ENCODE measurements at regions not wholly inside any gene's neighbourhood (a gene's known extent, or its start where the extent isn't known, plus 50 kb on each side); places are given as distances from the start of the nearest gene placed in this dataset.

DNA sequence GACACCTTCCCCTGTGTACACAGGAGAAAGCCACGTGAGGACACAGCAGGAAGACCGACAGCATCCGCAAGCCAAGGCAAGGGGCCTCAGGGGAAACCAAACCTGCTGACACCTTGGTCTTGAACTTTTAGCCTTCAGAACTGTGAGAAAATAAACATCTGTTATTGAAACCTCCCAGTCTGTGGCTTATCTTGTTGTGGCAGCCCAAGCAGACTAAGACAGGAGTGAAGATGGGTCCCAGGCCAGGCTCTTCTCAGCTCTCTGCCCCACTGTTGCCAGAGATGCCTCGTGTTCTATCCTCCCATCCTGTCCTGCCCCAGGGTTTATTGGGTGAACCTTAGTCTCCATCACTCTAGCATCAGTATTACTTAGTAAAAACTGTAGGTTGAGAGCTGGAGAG, 236.3 kb downstream of the MATN1 start:
- H3K4me3 ChIP-seq = no peak overlapping the region
- H3K27ac ChIP-seq (replicated peaks in 1 of 4) = no peak overlapping the region
- intact Hi-C loops (cut with DNase I) = no loop called here
- H3K9me3 ChIP-seq = peaks cover 0 to 16% (median 14%) of the 10 kb centered on the region in 4 donors
- TF ChIP-seq POLR2AphosphoS5 (IDR thresholded peaks at IDR 0.05) (no peak), POLR2A (IDR thresholded peaks at IDR 0.05; ENCODE audit: low read depth) (no peak), EP300 (IDR thresholded peaks at IDR 0.05) (no peak)
- TF ChIP-seq, protein P1, sequence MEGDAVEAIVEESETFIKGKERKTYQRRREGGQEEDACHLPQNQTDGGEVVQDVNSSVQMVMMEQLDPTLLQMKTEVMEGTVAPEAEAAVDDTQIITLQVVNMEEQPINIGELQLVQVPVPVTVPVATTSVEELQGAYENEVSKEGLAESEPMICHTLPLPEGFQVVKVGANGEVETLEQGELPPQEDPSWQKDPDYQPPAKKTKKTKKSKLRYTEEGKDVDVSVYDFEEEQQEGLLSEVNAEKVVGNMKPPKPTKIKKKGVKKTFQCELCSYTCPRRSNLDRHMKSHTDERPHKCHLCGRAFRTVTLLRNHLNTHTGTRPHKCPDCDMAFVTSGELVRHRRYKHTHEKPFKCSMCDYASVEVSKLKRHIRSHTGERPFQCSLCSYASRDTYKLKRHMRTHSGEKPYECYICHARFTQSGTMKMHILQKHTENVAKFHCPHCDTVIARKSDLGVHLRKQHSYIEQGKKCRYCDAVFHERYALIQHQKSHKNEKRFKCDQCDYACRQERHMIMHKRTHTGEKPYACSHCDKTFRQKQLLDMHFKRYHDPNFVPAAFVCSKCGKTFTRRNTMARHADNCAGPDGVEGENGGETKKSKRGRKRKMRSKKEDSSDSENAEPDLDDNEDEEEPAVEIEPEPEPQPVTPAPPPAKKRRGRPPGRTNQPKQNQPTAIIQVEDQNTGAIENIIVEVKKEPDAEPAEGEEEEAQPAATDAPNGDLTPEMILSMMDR (IDR thresholded peaks at IDR 0.05) = no peak
- WGBS = 32% methylated on average over 4 of the region's 4 CpGs
- H3K27me3 ChIP-seq = peaks cover 0 to 29% (median 0%) of the 10 kb centered on the region in 4 donors
- H3K4me1 ChIP-seq = no peaks in the 10 kb centered on the region
- no peak for DNase-seq (ENCODE audit: extremely low spot score)
- H3K36me3 ChIP-seq = no peaks in the 10 kb centered on the region

DNA sequence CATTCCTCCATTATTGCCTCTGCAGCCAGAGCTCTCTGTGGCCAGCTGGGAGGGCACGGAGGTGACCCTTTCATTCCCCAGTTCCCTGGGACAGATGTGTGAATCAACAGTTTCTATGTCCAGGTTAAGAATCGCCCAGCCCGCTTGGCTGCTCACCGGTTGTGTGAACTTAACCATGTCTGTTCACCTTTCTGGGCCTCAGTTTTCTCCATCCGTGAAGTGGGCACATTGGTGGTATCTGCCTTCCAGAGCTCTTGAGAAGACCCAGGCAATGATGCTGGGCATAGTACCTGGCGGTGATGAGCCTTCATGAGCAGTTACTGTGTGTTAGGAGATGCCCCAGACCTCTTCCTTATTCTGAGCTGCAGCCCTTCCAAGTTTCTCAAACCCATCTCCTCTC, 238.3 kb downstream of the MATN1 start:
- no peaks in the 10 kb centered on the region for H3K4me1 ChIP-seq
- no peak overlapping the region for H3K4me3 ChIP-seq
- TF ChIP-seq POLR2A (IDR thresholded peaks at IDR 0.05; ENCODE audit: low read depth) (no peak), POLR2AphosphoS5 (IDR thresholded peaks at IDR 0.05) (no peak)
- TF ChIP-seq, protein P1 (IDR thresholded peaks at IDR 0.05) = no peak
- no peak overlapping the region for H3K27ac ChIP-seq (replicated peaks in 1 of 4)
- H3K9me3 ChIP-seq = peaks cover 0 to 36% (median 28%) of the 10 kb centered on the region in 4 donors
- intact Hi-C loops (cut with DNase I) = no loop called here
- no peak for DNase-seq (ENCODE audit: extremely low spot score)
- peaks cover 0 to 33% (median 0%) of the 10 kb centered on the region in 4 donors for H3K27me3 ChIP-seq
- 91% methylated on average over 5 of the region's 6 CpGs for WGBS
- no peaks in the 10 kb centered on the region for H3K36me3 ChIP-seq

DNA sequence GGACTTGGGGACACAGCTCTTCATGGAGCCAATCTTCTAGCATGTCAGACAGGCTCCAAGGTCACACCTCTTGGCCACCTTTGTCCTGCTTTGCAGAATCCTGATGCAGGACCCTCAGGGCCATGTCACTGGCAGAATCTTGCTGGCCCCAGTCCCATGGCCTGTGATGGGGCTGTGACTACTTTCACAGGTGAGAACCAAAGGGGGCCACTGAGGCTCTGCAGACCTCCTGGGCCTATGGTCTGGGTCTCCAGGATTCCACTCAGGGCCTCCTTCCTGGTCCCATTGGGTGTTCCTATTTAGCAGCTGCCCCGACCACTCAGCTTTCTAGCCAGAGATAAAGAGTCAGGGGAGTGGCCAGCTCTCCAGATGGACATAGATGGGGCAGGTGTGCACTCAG, 238.7 kb downstream of the MATN1 start:
- intact Hi-C loops (cut with DNase I) = no loop called here

DNA sequence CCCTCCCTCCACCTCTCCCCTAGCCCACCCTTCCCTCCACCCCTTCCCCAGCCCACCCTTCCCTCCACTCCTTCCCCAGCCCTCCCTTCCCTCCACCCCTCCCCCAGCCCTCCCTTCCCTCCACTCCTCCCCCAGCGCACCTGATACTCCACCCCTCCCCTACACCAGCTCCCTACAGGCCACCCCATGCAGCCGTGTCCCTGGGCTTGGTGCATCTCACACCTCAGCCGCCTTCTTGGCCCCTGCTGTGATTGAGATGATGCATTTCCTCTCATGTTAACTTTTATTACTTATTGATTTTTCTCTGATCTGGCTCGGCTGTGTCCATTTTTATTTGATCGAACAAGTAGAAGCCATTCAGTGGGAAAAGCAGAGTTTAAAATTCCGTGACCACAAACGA, 243.8 kb downstream of the MATN1 start:
- peaks cover 0 to 38% (median 28%) of the 10 kb centered on the region in 4 donors for H3K9me3 ChIP-seq
- H3K4me1 ChIP-seq = no peaks in the 10 kb centered on the region
- WGBS = 82% methylated on average over 7 of the region's 7 CpGs
- no peak overlapping the region for H3K27ac ChIP-seq (replicated peaks in 1 of 4)
- peaks cover 0 to 32% (median 0%) of the 10 kb centered on the region in 4 donors for H3K27me3 ChIP-seq
- H3K4me3 ChIP-seq = no peak overlapping the region
- DNase-seq (ENCODE audit: extremely low spot score) = no peak
- no peaks in the 10 kb centered on the region for H3K36me3 ChIP-seq
- no peak for TF ChIP-seq POLR2AphosphoS5 (IDR thresholded peaks at IDR 0.05)
- TF ChIP-seq, protein P1 (IDR thresholded peaks at IDR 0.05) = no peak
- no peak for TF ChIP-seq EP300 (IDR thresholded peaks at IDR 0.05)
- TF ChIP-seq POLR2A (IDR thresholded peaks at IDR 0.05; ENCODE audit: low read depth) = no peak
- intact Hi-C loops (cut with DNase I) = no loop called here

More for the DNA sequence above, 238.7 kb downstream of the MATN1 start:
- WGBS = 100% methylated on average over 1 of the region's 1 CpG
- H3K27me3 ChIP-seq = peaks cover 0 to 36% (median 0%) of the 10 kb centered on the region in 4 donors
- no peaks in the 10 kb centered on the region for H3K4me1 ChIP-seq
- TF ChIP-seq POLR2AphosphoS5 (IDR thresholded peaks at IDR 0.05) = no peak
- TF ChIP-seq POLR2A (IDR thresholded peaks at IDR 0.05; ENCODE audit: low read depth) = no peak
- TF ChIP-seq EP300 (IDR thresholded peaks at IDR 0.05) = no peak
- TF ChIP-seq, protein P1 (IDR thresholded peaks at IDR 0.05) = no peak
- H3K4me3 ChIP-seq = no peak overlapping the region
- H3K36me3 ChIP-seq = no peaks in the 10 kb centered on the region
- H3K27ac ChIP-seq (replicated peaks in 1 of 4) = no peak overlapping the region
- H3K9me3 ChIP-seq = peaks cover 0 to 38% (median 28%) of the 10 kb centered on the region in 4 donors
- DNase-seq (ENCODE audit: extremely low spot score) = no peak

Measured in esophagus muscularis mucosa (tissue), 4 donors.